SU-DHL-6 (cell line): ENCODE measurements at regions not wholly inside any gene's neighbourhood (a gene's known extent, or its start where the extent isn't known, plus 50 kb on each side); places are given as distances from the start of the nearest gene placed in this dataset.

ENCODE experiments used
- CTCF ChIP-seq: fragments of 200-600 bp; sonication (generic); IDR thresholded peaks from one replicate; pipeline ENCODE4 v1.5.1; 2017; ENCODE audit warnings: antibody characterized with exemption, mild to moderate bottlenecking, low read length, moderate library complexity; ENCODE audit not compliant: insufficient read depth, poor library complexity, severe bottlenecking
- EZH2phosphoT487 ChIP-seq: fragments of 200-600 bp; sonication (generic), shearing (Covaris generic); conservative IDR thresholded peaks from 2 replicates; pipeline ENCODE4 v1.6.1; 2018; ENCODE audit warnings: mild to moderate bottlenecking, antibody characterized with exemption, low read length, moderate library complexity, mixed read lengths

GRCh38 chr3:161600173-161600572 is 103.6 kb downstream of the OTOL1 start:
- TF ChIP-seq CTCF: no peak
- no peak for TF ChIP-seq EZH2phosphoT487
